GM21529 (cell line): ENCODE measurements at regions not wholly inside any gene's neighbourhood (a gene's known extent, or its start where the extent isn't known, plus 50 kb on each side); places are given as distances from the start of the nearest gene placed in this dataset.
"Not testable (repeated sequence)": the region's sequence is repeated elsewhere in the genome, so short reads cannot be mapped to it uniquely, and the experiment has no call there.

Source experiments
- ATAC-seq: cut with Tn5 transposase; IDR thresholded peaks from one replicate; pipeline ENCODE4 v1.9.1; 2021; ENCODE audit not compliant: unreplicated experiment

- ATAC-seq, result no peak
Observed at GRCh38 chr12:131620520-131620919, 90.4 kb upstream of the SFSWAP start.

- no peak for ATAC-seq
Observed at GRCh38 chr12:131620946-131621681, 89.8 kb upstream of the SFSWAP start.

- ATAC-seq, result no peak
Observed at GRCh38 chr12:131621701-131622421, 89.0 kb upstream of the SFSWAP start.

DNA sequence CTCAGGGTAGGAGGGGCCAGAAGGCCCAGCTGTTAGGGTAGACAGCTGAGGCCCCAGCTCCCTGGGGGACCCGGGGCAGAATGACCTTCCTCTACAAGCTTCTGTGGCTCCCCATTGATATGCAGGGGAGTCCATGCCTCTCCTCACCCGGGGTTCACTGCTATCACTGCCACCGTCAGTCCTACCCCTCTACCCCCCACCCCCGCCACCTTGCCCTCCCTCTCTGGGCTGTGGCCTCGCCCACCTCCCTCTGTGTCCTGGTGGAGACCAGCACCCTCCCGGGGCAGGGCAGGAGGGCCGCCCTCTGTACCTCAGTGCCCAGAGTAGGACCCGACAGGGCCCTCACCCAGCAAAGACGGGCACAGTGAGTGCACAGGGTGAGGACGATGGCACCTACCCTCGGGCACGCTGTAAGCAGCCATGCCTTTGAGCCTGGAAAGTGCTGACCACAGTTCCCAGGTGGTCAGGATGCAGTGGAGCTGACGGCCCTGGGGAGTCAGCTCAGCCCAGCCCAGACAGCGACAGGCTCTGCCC is 88.4 kb upstream of the SFSWAP start:
- ATAC-seq, result no peak

DNA sequence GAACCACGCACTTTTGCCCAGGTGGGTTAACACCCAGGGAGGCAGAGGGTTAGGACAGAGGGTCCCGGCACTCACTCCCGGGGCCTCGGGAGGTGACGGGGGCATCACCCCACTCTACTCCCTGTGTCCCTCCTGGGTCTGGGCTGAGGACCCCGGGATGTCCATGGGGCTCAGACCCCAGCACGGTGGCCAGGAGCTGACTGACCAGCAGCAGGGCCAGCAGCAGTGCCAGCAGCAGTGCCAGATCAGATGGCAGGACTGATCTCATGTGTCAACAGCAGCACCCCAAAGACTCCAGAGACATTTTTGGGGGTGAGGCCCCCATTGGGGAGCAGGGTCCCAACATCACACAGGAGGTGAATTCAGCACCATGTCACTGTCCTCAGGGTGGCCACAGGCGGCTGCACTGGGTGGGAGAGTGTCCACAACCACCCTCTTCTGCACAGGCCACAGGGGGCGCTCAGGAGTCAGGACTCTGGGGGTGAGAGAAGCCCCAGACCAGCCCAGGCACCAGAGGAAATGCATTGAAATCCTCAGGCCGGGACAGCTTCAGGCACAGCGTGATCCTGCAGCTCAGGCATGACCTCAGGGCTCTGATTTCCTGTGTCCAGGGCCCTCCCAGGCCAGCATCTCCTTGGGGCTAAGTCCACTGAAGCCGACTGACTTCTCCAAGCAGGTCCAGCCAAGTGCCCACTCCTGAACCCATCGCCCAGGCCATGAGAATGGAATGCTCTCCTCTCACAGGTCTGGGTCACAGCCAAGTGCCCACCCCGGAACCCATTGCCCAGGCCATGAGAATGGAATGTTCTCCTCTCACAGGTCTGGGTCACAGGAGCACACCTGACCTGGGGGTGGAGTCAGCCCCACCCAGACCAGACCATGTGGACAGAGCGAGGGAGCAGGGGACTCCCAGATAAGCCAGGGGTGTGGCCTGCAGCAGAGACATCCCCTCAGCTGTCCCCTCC is 87.2 kb upstream of the SFSWAP start:
- ATAC-seq, result not testable (repeated sequence)

DNA sequence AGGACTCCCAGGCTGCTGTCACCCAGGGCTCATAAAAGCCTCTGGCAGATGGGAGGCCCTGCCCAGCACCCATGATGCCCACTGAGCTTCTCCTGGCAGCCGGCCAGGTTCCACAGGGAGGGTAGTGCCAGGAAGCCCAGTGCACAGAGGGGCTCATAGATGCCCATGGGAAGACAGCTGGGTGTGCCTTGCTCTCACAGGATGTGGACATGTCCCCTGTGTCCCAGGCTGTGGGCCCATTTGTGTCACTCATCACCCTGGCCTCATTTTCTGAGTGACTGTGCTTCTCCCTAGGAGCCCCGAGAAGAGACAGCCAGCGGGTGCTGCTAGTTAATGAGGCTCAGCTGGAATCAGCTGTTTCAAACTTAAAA is 86.5 kb upstream of the SFSWAP start:
- ATAC-seq, result not testable (repeated sequence)

GRCh38 chr12:131624756-131625501 is 86.0 kb upstream of the SFSWAP start:
- ATAC-seq, result not testable (repeated sequence)

GRCh38 chr12:131625966-131626722 is 84.7 kb upstream of the SFSWAP start:
- ATAC-seq, result not testable (repeated sequence)

DNA sequence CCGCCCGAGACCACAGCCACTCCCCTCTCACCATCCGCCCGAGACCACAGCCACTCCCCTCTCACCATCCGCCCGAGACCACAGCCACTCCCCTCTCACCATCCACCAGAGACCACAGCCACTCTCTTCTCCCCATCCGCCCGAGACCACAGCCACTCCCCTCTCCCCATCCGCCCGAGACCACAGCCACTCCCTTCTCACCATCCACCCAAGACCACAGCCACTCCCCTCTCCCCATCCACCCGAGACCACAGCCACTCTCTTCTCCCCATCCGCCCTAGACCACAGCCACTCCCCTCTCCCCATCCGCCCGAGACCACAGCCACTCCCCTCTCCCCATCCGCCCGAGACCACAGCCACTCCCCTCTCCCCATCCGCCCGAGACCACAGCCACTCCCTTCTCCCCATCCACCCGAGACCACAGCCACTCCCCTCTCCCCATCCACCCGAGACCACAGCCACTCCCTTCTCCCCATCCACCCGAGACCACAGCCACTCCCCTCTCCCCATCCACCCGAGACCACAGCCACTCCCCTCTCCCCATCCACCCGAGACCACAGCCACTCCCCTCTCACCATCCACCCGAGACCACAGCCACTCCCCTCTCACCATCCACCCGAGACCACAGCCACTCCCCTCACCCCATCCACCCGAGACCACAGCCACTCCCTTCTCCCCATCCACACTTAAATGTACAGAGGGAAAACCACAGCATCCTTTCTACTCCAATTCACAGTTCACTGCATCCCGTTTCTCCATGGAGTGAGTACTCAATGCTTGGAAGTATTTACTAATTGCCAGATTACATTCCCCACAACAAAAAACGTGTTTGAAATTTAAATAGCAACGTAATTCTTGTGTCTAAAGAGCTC is 83.5 kb upstream of the SFSWAP start:
- not testable (repeated sequence) for ATAC-seq

GRCh38 chr12:131628023-131628740 is 82.7 kb upstream of the SFSWAP start:
- no peak for ATAC-seq

DNA sequence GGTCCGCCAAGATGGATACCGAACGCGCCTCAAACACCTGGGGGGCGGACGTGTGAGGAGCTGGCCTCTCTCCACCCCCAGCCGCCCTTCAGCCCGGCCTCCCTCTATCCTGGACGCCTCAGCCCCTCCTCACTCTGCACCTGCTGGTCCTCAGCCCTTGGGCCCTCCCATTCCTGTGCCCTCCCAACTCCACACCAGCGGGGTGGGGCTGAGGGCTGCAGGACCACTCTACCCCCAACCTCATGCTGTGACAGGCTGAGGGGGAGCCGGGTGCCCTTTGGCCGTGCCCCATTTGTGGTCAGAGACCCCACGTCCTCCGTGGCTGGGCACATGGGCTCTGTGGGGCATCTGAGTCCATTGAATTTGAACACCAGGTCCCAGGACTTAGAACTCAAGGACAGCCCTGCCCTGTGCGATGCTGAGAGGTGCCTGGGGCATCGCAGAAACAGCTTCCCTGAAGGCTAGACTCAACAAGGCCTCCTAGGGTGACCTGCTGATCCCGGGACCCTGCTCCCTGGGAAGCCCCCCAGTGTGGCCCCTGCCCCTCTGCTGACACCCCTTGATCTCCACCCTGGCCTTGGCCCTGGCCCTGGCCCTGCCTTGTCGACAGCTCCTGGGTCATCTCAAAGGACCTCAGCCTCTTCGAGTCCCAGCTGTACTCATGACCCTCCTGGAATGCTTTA is 82.0 kb upstream of the SFSWAP start:
- no peak for ATAC-seq

- no peak for ATAC-seq
Observed at GRCh38 chr12:131631230-131631629, 79.7 kb upstream of the SFSWAP start.

DNA sequence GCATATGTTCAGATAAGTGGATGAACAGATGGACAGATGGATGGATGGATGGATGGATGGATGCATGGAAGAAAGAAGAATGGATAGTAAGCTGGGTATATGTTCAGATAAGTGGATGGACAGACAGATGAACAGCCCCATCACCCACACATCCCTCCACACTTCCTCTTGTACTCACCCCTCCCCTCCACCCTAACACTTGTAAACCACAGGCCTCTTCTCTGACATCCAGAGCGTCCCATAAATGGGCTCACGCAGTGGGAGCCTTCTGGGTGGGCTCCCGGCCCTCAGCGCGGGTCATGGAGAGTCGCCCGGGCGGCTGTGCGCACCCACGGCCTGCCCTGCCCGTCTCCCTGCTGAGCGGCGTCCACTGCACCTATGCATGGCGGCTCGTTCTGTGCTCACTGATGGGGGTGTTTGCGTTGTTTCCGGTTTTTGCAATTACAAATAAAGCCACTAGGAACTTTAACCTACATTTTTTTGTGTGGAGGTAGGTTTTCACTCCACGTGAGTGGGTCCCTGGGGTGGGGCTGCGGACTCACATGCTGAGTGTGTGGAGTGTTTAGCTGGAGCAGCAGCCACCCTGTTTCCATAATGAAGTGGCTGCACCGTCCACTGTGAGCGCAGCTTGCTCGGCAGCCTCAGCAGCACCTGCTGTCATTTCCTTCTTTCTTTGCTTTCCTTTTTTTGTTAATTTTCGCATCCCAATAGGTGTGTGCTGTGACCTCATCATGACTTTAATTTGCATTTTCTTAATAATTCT is 78.8 kb upstream of the SFSWAP start:
- ATAC-seq, result not testable (repeated sequence)

- not testable (repeated sequence) for ATAC-seq
Observed at GRCh38 chr12:131632652-131633023, 78.3 kb upstream of the SFSWAP start.

DNA sequence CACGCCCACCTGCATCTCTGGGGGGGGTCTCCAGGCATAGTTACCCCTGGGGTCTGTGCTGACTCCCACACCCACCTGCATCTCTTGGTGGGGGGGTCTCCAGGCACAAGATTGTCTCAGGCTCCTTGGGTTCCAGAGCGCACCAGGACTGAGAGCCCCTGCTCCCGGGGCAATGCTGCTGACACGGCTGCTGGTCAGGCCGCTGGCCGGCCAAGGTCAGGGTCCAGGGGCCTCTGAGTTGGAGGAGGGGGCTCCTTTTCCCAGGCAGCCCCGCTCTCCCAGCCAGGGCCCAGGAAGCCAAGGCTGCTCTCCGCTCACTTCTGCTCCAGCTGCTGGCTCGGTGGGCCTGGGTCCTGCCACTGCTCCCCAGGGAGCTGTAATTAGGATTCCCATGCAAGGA is 77.3 kb upstream of the SFSWAP start:
- ATAC-seq, result not testable (repeated sequence)

GRCh38 chr12:131634037-131634436 is 76.9 kb upstream of the SFSWAP start:
- no peak for ATAC-seq

GRCh38 chr12:131635012-131635411 is 75.9 kb upstream of the SFSWAP start:
- ATAC-seq, result not testable (repeated sequence)
